ENCODE measurements at regions not wholly inside any gene's neighbourhood (a gene's known extent, or its start where the extent isn't known, plus 50 kb on each side); places are given as distances from the start of the nearest gene placed in this dataset.

GRCh38 chr6:48272518-48272917 lies 161.5 kb upstream of the PTCHD4 start:
- no peaks in the 10 kb centered on the region for H3K79me2 ChIP-seq (ENCODE audit: insufficient read depth, low read length)
- H3K4me3 ChIP-seq (ENCODE audit: insufficient read depth, low read length): no peak overlapping the region
- DNase-seq (ENCODE audit: insufficient read length, low spot score, missing footprints): no peak
- TF ChIP-seq CTCF (IDR thresholded peaks at IDR 0.05; ENCODE audit: extremely low read depth, low read depth, low read length): no peak
- no peak overlapping the region for H3K27ac ChIP-seq (ENCODE audit: low read depth, low read length)
- H4K20me1 ChIP-seq (ENCODE audit: insufficient read depth, low read length): no peaks in the 10 kb centered on the region
- no peaks in the 10 kb centered on the region for H3K36me3 ChIP-seq (ENCODE audit: insufficient read depth, low read length)
- H2AFZ ChIP-seq (ENCODE audit: low read length): no peak overlapping the region
- H3K4me2 ChIP-seq (ENCODE audit: insufficient read depth, low read length): no peak overlapping the region
- H3K4me1 ChIP-seq (ENCODE audit: insufficient read depth, low read length): no peaks in the 10 kb centered on the region
- H3K27me3 ChIP-seq (ENCODE audit: insufficient read depth, low read length): no peaks in the 10 kb centered on the region
- no peaks in the 10 kb centered on the region for H3K9me3 ChIP-seq (ENCODE audit: low read depth, low read length)

- Histone ChIP-seq H3K4me2 (ENCODE audit: insufficient read depth, low read length) (no peak overlapping the region), H3K9me3 (ENCODE audit: low read depth, low read length) (no peaks in the 10 kb centered on the region), H2AFZ (ENCODE audit: low read length) (no peak overlapping the region), H3K4me1 (ENCODE audit: insufficient read depth, low read length) (no peaks in the 10 kb centered on the region), H4K20me1 (ENCODE audit: insufficient read depth, low read length) (no peaks in the 10 kb centered on the region), H3K27ac (ENCODE audit: low read depth, low read length) (no peak overlapping the region), H3K4me3 (ENCODE audit: insufficient read depth, low read length) (no peak overlapping the region), H3K27me3 (ENCODE audit: insufficient read depth, low read length) (no peaks in the 10 kb centered on the region), H3K36me3 (ENCODE audit: insufficient read depth, low read length) (no peaks in the 10 kb centered on the region), H3K79me2 (ENCODE audit: insufficient read depth, low read length) (no peaks in the 10 kb centered on the region)
- no peak for DNase-seq (ENCODE audit: insufficient read length, low spot score, missing footprints)
- no peak for TF ChIP-seq CTCF (IDR thresholded peaks at IDR 0.05; ENCODE audit: extremely low read depth, low read depth, low read length)
These were observed 144.1 kb upstream of the PTCHD4 start for GRCh38 chr6:48255094-48255493.

GRCh38 chr6:48249071-48249470 lies 138.1 kb upstream of the PTCHD4 start:
- DNase-seq (ENCODE audit: insufficient read length, low spot score, missing footprints): no peak
- H4K20me1 ChIP-seq (ENCODE audit: insufficient read depth, low read length): no peaks in the 10 kb centered on the region
- H2AFZ ChIP-seq (ENCODE audit: low read length): no peak overlapping the region
- no peaks in the 10 kb centered on the region for H3K27me3 ChIP-seq (ENCODE audit: insufficient read depth, low read length)
- H3K4me3 ChIP-seq (ENCODE audit: insufficient read depth, low read length): no peak overlapping the region
- no peak for TF ChIP-seq CTCF (IDR thresholded peaks at IDR 0.05; ENCODE audit: extremely low read depth, low read depth, low read length)
- H3K9me3 ChIP-seq (ENCODE audit: low read depth, low read length): no peaks in the 10 kb centered on the region
- no peaks in the 10 kb centered on the region for H3K4me1 ChIP-seq (ENCODE audit: insufficient read depth, low read length)
- no peak overlapping the region for H3K27ac ChIP-seq (ENCODE audit: low read depth, low read length)
- no peaks in the 10 kb centered on the region for H3K36me3 ChIP-seq (ENCODE audit: insufficient read depth, low read length)
- H3K4me2 ChIP-seq (ENCODE audit: insufficient read depth, low read length): no peak overlapping the region
- no peaks in the 10 kb centered on the region for H3K79me2 ChIP-seq (ENCODE audit: insufficient read depth, low read length)

GRCh38 chr6:48243071-48243470 lies 132.1 kb upstream of the PTCHD4 start:
- H3K27ac ChIP-seq (ENCODE audit: low read depth, low read length): no peak overlapping the region
- H3K27me3 ChIP-seq (ENCODE audit: insufficient read depth, low read length): no peaks in the 10 kb centered on the region
- no peak overlapping the region for H3K4me3 ChIP-seq (ENCODE audit: insufficient read depth, low read length)
- no peaks in the 10 kb centered on the region for H3K79me2 ChIP-seq (ENCODE audit: insufficient read depth, low read length)
- no peaks in the 10 kb centered on the region for H3K36me3 ChIP-seq (ENCODE audit: insufficient read depth, low read length)
- DNase-seq (ENCODE audit: insufficient read length, low spot score, missing footprints): no peak
- no peaks in the 10 kb centered on the region for H3K4me1 ChIP-seq (ENCODE audit: insufficient read depth, low read length)
- TF ChIP-seq CTCF (IDR thresholded peaks at IDR 0.05; ENCODE audit: extremely low read depth, low read depth, low read length): no peak
- H2AFZ ChIP-seq (ENCODE audit: low read length): no peak overlapping the region
- no peaks in the 10 kb centered on the region for H3K9me3 ChIP-seq (ENCODE audit: low read depth, low read length)
- H4K20me1 ChIP-seq (ENCODE audit: insufficient read depth, low read length): no peaks in the 10 kb centered on the region
- no peak overlapping the region for H3K4me2 ChIP-seq (ENCODE audit: insufficient read depth, low read length)

Measured in osteoblast (primary cell).